Retinal pigment epithelial cell (primary cell): ENCODE measurements at regions not wholly inside any gene's neighbourhood (a gene's known extent, or its start where the extent isn't known, plus 50 kb on each side); places are given as distances from the start of the nearest gene placed in this dataset.

Source experiments
- DNase-seq: peaks from one replicate; pipeline ENCODE4 v3.0.0-alpha.2; 2010; ENCODE audit warnings: low read depth
- H3K4me3 ChIP-seq: 2 replicates; pipeline ENCODE4 v1.5.1; 2011; ENCODE audit warnings: mild to moderate bottlenecking, low read length, control low read depth, moderate library complexity
- TF ChIP-seq, protein P1 (sequence below): conservative IDR thresholded peaks from 2 replicates; pipeline ENCODE4 v1.5.1; 2011; ENCODE audit warnings: low read depth, low read length, control low read depth, inconsistent platforms

DNA sequence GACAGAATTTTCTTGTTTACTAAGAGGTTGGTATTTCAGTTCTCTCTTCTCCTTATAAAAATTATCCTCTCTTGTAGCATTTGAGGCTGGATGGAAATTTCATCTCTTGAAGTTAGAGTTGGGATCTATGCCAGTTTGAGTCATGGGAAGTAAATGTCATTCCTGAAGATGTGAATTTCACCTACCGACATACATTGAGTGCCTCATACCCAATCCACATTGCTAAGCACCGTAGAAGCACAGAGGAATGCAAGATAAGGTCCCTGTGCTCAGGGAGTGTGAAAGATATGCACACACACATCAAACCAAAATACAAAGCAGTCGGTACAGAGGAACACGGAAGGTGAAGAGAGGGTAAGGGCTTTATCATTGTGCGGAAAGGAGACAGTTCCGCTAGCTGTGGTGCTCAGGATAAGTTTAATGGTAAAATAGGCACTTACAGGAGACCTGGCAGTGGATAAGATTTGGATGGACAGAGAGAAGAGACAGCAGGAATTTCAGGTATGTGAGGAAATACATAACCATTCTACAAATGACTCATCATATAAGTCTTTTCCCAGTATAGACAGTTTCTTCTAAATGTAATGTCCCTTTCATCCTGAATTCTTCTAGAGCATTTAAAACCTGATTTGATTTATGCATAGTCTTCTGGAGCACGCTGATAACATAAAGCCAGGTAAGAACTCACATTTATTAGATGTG is 205.3 kb upstream of the ST6GAL2 start:
- TF ChIP-seq, protein P1, sequence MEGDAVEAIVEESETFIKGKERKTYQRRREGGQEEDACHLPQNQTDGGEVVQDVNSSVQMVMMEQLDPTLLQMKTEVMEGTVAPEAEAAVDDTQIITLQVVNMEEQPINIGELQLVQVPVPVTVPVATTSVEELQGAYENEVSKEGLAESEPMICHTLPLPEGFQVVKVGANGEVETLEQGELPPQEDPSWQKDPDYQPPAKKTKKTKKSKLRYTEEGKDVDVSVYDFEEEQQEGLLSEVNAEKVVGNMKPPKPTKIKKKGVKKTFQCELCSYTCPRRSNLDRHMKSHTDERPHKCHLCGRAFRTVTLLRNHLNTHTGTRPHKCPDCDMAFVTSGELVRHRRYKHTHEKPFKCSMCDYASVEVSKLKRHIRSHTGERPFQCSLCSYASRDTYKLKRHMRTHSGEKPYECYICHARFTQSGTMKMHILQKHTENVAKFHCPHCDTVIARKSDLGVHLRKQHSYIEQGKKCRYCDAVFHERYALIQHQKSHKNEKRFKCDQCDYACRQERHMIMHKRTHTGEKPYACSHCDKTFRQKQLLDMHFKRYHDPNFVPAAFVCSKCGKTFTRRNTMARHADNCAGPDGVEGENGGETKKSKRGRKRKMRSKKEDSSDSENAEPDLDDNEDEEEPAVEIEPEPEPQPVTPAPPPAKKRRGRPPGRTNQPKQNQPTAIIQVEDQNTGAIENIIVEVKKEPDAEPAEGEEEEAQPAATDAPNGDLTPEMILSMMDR = no peak
- H3K4me3 ChIP-seq = no peak overlapping the region
- DNase-seq = peak; percentile 56

DNA sequence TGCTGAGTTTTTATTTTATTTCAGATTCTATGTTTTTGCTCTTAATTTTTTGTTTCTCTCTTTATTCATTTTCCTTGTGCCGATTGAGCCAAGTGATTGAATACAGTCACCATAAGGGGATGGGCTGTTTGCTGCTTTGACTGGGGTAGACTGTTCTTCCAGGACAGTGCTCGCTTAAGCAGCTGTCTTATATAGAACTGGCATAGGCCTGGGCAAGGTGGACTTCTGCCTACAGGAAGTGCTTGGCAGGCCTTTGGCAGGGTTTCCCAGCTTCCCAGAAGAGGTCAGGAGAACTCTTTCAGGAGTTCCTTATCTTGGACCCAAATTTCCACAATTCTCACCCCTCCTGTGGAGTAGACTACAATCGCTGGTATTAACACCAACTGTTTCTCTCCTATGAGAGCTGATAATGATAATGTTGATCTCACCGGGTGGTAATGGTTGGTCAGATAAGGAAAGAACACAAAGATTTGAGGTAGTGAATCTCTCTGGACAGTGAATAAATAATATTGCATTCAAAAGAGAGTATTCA is 207.5 kb upstream of the ST6GAL2 start:
- DNase-seq = no peak
- TF ChIP-seq, protein P1 = no peak
- H3K4me3 ChIP-seq = no peak overlapping the region

DNA sequence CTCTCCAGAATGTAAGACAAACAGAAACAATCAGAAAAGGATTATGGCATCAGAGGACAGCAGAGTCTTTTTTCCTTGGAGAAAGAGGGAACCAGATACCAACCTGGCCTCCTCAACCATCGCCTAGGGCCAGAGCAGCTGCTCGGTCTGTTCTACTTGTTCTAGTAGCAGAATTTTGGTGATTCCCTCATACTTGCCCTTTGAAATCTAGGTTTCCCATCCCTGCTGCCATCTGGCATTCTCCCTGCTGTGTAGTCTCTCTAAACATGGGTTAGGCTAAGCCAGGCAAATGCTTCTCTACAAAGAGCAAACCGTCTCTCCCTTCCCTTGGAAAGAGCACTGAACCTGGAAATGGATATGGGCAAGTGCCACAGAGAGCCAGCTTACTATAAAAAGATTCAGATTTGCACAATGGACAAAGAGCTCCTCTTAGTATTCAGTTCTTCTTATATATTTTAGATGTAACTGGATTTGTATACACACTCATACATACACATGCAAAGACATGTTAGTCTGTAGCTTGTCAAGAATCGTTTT is 208.6 kb upstream of the ST6GAL2 start:
- TF ChIP-seq, protein P1 = no peak
- no peak for DNase-seq
- H3K4me3 ChIP-seq = no peak overlapping the region

DNA sequence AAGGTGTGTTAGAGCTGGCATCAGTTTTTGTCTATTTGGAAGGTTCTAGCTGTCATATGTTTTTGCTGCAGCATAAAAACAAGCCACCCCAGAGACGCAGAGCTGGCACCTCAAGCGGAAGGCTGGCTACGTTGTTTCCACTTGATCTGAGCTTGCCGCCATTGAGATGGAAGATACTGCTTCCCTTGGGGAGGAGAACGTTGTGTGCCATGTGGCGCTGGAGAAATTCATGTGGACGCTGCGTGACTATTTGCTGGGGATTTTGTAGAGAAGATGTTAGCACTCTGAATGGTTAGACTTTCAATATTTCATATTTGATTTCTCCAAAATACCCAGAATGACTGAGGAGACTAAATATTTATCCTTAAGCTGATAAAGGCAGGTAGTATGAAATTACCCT is 216.2 kb upstream of the ST6GAL2 start:
- no peak for DNase-seq
- TF ChIP-seq, protein P1 = no peak
- H3K4me3 ChIP-seq = no peak overlapping the region

DNA sequence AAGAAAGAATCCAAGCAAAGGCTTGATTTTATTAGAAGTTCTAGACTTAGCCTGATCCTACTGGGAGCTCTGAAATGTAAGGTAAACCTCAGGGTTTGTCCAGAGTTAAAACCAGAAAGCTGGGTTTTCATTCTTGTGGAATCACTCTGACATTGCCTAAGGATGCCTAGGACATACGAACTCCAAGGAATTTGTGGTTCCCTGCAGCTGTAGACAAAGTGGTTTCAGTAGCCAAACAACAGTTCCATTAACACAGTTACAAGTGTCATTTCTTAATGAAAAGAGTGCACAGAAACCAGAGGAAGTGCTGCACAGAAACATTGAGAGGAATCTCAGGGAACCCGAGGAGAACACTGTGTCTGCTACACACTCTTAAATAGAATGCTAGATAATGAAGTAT is 221.4 kb upstream of the ST6GAL2 start:
- TF ChIP-seq, protein P1 = no peak
- DNase-seq = no peak
- no peak overlapping the region for H3K4me3 ChIP-seq

DNA sequence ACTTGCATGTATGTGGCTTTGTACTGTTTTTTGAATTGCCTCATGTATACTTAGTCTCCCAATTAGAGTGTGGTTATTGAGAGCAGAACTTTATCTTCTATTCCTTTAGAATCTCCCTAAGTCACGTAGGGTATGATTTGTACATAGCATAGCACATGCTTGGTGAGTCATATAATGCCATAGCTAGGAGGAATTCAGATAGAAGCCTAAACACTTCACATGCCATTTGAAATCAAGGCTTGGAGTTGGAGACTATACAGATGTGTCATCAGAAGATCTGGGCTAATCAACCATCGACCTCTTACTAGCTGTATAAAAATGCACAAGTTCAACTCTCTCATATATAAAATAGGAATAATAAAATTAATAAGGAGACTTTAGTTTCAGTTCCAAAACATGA is 222.6 kb upstream of the ST6GAL2 start:
- peak; percentile 77 for DNase-seq
- TF ChIP-seq, protein P1 = no peak
- no peak overlapping the region for H3K4me3 ChIP-seq

DNA sequence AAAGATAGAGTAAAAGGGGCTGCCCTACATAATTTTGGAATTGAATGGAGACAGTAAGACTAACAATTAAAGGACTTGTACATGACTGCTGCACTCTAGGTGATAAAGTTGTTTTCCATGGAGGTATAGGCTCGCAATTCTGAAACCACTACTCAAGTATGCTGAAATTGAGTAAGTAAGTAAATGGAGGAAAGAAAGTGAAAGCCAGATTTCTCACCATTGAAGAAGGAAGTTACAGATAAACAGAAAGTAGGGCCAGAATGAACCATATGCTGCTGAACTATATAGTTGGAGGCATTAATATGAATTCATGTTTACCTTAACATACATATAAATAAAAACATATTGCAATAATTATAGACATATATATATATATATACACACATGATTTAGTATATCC is 225.7 kb upstream of the ST6GAL2 start:
- H3K4me3 ChIP-seq = no peak overlapping the region
- TF ChIP-seq, protein P1 = no peak
- no peak for DNase-seq
